ENCODE measurements at regions not wholly inside any gene's neighbourhood (a gene's known extent, or its start where the extent isn't known, plus 50 kb on each side); places are given as distances from the start of the nearest gene placed in this dataset.

DNA sequence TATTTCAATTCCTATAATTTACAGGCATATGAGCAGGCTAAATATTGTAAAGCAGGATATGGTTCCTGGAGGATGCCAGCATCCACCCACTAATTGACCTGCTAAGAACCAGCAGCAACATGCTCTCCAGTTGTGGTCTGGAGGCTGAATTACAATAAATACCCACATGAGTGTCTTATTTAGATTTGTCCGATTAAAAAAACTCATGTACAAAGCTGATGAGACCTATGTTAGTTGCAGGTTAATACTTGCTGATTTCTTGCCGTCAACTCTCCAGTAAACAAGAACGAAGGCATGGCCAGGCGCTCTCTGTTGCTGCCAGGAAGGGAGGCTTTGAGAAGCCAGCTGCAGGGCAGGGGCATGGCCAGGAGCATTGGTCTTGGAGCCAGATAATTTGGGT lies 169.3 kb upstream of the PRICKLE1 start:
- TF ChIP-seq, protein P1, sequence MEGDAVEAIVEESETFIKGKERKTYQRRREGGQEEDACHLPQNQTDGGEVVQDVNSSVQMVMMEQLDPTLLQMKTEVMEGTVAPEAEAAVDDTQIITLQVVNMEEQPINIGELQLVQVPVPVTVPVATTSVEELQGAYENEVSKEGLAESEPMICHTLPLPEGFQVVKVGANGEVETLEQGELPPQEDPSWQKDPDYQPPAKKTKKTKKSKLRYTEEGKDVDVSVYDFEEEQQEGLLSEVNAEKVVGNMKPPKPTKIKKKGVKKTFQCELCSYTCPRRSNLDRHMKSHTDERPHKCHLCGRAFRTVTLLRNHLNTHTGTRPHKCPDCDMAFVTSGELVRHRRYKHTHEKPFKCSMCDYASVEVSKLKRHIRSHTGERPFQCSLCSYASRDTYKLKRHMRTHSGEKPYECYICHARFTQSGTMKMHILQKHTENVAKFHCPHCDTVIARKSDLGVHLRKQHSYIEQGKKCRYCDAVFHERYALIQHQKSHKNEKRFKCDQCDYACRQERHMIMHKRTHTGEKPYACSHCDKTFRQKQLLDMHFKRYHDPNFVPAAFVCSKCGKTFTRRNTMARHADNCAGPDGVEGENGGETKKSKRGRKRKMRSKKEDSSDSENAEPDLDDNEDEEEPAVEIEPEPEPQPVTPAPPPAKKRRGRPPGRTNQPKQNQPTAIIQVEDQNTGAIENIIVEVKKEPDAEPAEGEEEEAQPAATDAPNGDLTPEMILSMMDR (IDR thresholded peaks at IDR 0.05; ENCODE audit: insufficient read depth, low read length) = no peak
- TF ChIP-seq, protein P2, sequence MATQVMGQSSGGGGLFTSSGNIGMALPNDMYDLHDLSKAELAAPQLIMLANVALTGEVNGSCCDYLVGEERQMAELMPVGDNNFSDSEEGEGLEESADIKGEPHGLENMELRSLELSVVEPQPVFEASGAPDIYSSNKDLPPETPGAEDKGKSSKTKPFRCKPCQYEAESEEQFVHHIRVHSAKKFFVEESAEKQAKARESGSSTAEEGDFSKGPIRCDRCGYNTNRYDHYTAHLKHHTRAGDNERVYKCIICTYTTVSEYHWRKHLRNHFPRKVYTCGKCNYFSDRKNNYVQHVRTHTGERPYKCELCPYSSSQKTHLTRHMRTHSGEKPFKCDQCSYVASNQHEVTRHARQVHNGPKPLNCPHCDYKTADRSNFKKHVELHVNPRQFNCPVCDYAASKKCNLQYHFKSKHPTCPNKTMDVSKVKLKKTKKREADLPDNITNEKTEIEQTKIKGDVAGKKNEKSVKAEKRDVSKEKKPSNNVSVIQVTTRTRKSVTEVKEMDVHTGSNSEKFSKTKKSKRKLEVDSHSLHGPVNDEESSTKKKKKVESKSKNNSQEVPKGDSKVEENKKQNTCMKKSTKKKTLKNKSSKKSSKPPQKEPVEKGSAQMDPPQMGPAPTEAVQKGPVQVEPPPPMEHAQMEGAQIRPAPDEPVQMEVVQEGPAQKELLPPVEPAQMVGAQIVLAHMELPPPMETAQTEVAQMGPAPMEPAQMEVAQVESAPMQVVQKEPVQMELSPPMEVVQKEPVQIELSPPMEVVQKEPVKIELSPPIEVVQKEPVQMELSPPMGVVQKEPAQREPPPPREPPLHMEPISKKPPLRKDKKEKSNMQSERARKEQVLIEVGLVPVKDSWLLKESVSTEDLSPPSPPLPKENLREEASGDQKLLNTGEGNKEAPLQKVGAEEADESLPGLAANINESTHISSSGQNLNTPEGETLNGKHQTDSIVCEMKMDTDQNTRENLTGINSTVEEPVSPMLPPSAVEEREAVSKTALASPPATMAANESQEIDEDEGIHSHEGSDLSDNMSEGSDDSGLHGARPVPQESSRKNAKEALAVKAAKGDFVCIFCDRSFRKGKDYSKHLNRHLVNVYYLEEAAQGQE (IDR thresholded peaks at IDR 0.05; ENCODE audit: insufficient replicate concordance, low read depth) = no peak
- TF ChIP-seq POLR2AphosphoS5 (IDR thresholded peaks at IDR 0.05; ENCODE audit: low read depth) (no peak), SPI1 (IDR thresholded peaks at IDR 0.05; ENCODE audit: borderline replicate concordance, low read depth) (no peak), GABPA (IDR thresholded peaks at IDR 0.05; ENCODE audit: low read depth) (no peak)

Data from HL-60 (cell line).